K562 (cell line): ENCODE measurements at regions not wholly inside any gene's neighbourhood (a gene's known extent, or its start where the extent isn't known, plus 50 kb on each side); places are given as distances from the start of the nearest gene placed in this dataset.
A peak's percentile ranks its signal among the peaks of the same experiment; 100 is the strongest.
"Not testable (repeated sequence)": the region's sequence is repeated elsewhere in the genome, so short reads cannot be mapped to it uniquely, and the experiment has no call there.

ENCODE experiments used
- AFF4 ChIP-seq: sonication (generic); formaldehyde crosslinking; IDR thresholded peaks from 2 replicates; pipeline ENCODE4 v1.8.0; 2023; ENCODE audit warnings: mild to moderate bottlenecking, missing genetic modification reagents
- ARNT ChIP-seq, 2 experiments: fragments of 450-650 bp; IDR thresholded peaks; 2 replicates each; pipeline ENCODE4 v1.6.1; 2016; ENCODE audit warnings: mild to moderate bottlenecking in 1 of 2
- ATF3 ChIP-seq, 2 experiments: fragments of 450-650 bp in 1 of 2; sonication (generic) in 1 of 2; formaldehyde crosslinking in 1 of 2; IDR thresholded peaks in 1 of 2; conservative IDR thresholded peaks in 1 of 2; 2 replicates each; pipeline versions ENCODE4 v1.6.1 to v1.8.1; 2016 to 2023; ENCODE audit warnings: mild to moderate bottlenecking in 2 of 2, moderate library complexity in 2 of 2, inconsistent platforms in 1 of 2, missing genetic modification reagents in 1 of 2
- CEBPB ChIP-seq: fragments of 450-650 bp; IDR thresholded peaks from 2 replicates; pipeline ENCODE4 v1.6.1; 2016; ENCODE audit warnings: missing genetic modification characterization, missing compliant biosample characterization
- CGGBP1 ChIP-seq: fragments of 250-450 bp; sonication (Bioruptor Pico); IDR thresholded peaks from 2 replicates; pipeline ENCODE4 v1.9.0; 2021; ENCODE audit warnings: mild to moderate bottlenecking
- CREB1 ChIP-seq, 2 experiments: sonication (generic) in 1 of 2; formaldehyde crosslinking in 1 of 2; IDR thresholded peaks; 2 replicates each; pipeline versions ENCODE4 v1.6.1 to v1.8.0; 2012 to 2022; ENCODE audit warnings: inconsistent platforms in 1 of 2, mild to moderate bottlenecking in 1 of 2, missing genetic modification reagents in 1 of 2, moderate library complexity in 1 of 2
- FOXK2 ChIP-seq, 2 experiments: fragments of 450-650 bp; IDR thresholded peaks in 1 of 2; conservative IDR thresholded peaks in 1 of 2; 2 replicates each; pipeline ENCODE4 v1.6.1; 2016; ENCODE audit warnings: low read depth in 2 of 2, mild to moderate bottlenecking in 1 of 2
- KDM4B ChIP-seq, 2 experiments: fragments of 450-650 bp in 1 of 2; sonication (generic) in 1 of 2; IDR thresholded peaks; 2 replicates each; pipeline ENCODE4 v1.6.1; 2016 to 2017; ENCODE audit warnings: borderline replicate concordance in 2 of 2, antibody characterized with exemption in 1 of 2, low read depth in 1 of 2, mild to moderate bottlenecking in 1 of 2
- MTA3 ChIP-seq: fragments of 450-650 bp; formaldehyde crosslinking; IDR thresholded peaks from 2 replicates; pipeline ENCODE4 v1.6.1; 2017; ENCODE audit warnings: mild to moderate bottlenecking, borderline replicate concordance
- MYNN ChIP-seq, 2 experiments: sonication (generic); formaldehyde crosslinking in 1 of 2; IDR thresholded peaks; 2 replicates each; pipeline versions ENCODE4 v1.5.0 to v1.6.1; 2016 to 2020; ENCODE audit warnings: antibody characterized with exemption in 1 of 2, missing genetic modification reagents in 1 of 2
- NCOR1 ChIP-seq: fragments of 450-650 bp; IDR thresholded peaks from 2 replicates; pipeline ENCODE4 v1.6.1; 2016; ENCODE audit warnings: mild to moderate bottlenecking, moderate library complexity
- NFRKB ChIP-seq: fragments of 450-650 bp; IDR thresholded peaks from 2 replicates; pipeline ENCODE4 v1.6.1; 2016; ENCODE audit warnings: low read depth
- PHB2 ChIP-seq: fragments of 450-650 bp; IDR thresholded peaks from 2 replicates; pipeline ENCODE4 v1.6.1; 2017; ENCODE audit warnings: low read depth
- PYGO2 ChIP-seq: fragments of 450-650 bp; IDR thresholded peaks from 2 replicates; pipeline ENCODE4 v1.6.1; 2016; ENCODE audit warnings: mild to moderate bottlenecking, missing genetic modification characterization, moderate library complexity, missing compliant biosample characterization
- RAD51 ChIP-seq: fragments of 450-650 bp; IDR thresholded peaks from 2 replicates; pipeline ENCODE4 v1.7.1; 2016; ENCODE audit warnings: low read depth, mild to moderate bottlenecking, borderline replicate concordance
- SMAD3 ChIP-seq: fragments of 450-650 bp; formaldehyde crosslinking; conservative IDR thresholded peaks from 2 replicates; pipeline ENCODE4 v1.4.0; 2020; ENCODE audit warnings: mild to moderate bottlenecking
- SMAD4 ChIP-seq: fragments of 250-450 bp; sonication (Bioruptor Pico); conservative IDR thresholded peaks from 2 replicates; pipeline ENCODE4 v1.8.0; 2021; ENCODE audit warnings: inconsistent platforms, mild to moderate bottlenecking, moderate library complexity
- TARDBP ChIP-seq: fragments of 450-650 bp; IDR thresholded peaks from 2 replicates; pipeline ENCODE4 v1.6.1; 2016
- ZBTB12 ChIP-seq: fragments of 250-450 bp; sonication (Bioruptor Pico); IDR thresholded peaks from 2 replicates; pipeline ENCODE4 v1.4.0; 2020
- ZKSCAN1 ChIP-seq: fragments of 150-350 bp; IDR thresholded peaks from 2 replicates; pipeline ENCODE4 v1.6.1; 2016; ENCODE audit warnings: low read depth, low read length
- ZNF316 ChIP-seq: fragments of 450-650 bp; IDR thresholded peaks from 2 replicates; pipeline ENCODE4 v1.6.1; 2016

- TF ChIP-seq NFRKB (peak; percentile 75), ZKSCAN1 (0 out of 2 replicates have a peak, but pooled peaks have one; percentile 42), CGGBP1 (CRISPR knock-in tag) (peak; percentile 90), FOXK2 (conservative IDR thresholded peaks at IDR 0.05 in 1 of 2, IDR thresholded peaks at IDR 0.05 in 1 of 2; ENCODE audit: low read depth in 2 of 2) (peak in 1 of 2 experiments; percentile 51; a peak in 2 of 4 replicates), ATF3 (IDR thresholded peaks at IDR 0.05) (peak; percentile 44), KDM4B (IDR thresholded peaks at IDR 0.05; ENCODE audit: borderline replicate concordance in 2 of 2, low read depth in 1 of 2) (peak in 1 of 2 experiments; percentile 99; a peak in 2 of 4 replicates), TARDBP (0 out of 2 replicates have a peak, but pooled peaks have one; percentile 51), CEBPB (tag) (peak; percentile 77), ZNF316 (peak; percentile 98), PHB2 (peak; percentile 45; the same call in 1 of the 2 replicates), MTA3 (peak; percentile 97), ARNT (IDR thresholded peaks at IDR 0.05) (peak in 1 of 2 experiments; percentile 89; a peak in 2 of 4 replicates), RAD51 (0 out of 2 replicates have a peak, but pooled peaks have one; percentile 26), SMAD3 (CRISPR knock-in tag) (peak; percentile 66; the same call in 1 of the 2 replicates), NCOR1 (peak; percentile 88), CREB1 (CRISPR knock-in tag; IDR thresholded peaks at IDR 0.05) (peak; percentile 32; the same call in 1 of the 2 replicates), SMAD4 (CRISPR knock-in tag) (peak; percentile 74), ZBTB12 (0 out of 2 replicates have a peak, but pooled peaks have one; percentile 12), PYGO2 (tag) (peak; percentile 56; the same call in 1 of the 2 replicates), MYNN (IDR thresholded peaks at IDR 0.05) (peak; percentile 81; the same call in 1 of the 2 replicates), AFF4 (CRISPR knock-in tag) (peak; percentile 65; the same call in 1 of the 2 replicates)
- TF ChIP-seq ATF3 (CRISPR knock-in tag; conservative IDR thresholded peaks at IDR 0.05); CREB1 (IDR thresholded peaks at IDR 0.05); MYNN (CRISPR knock-in tag; IDR thresholded peaks at IDR 0.05): not testable (repeated sequence)
These were observed 62.4 kb upstream of the NBPF15 start (continued) for GRCh38 chr1:144523661-144524407.
